Suprapubic skin (tissue), 4 donors: ENCODE measurements at regions not wholly inside any gene's neighbourhood (a gene's known extent, or its start where the extent isn't known, plus 50 kb on each side); places are given as distances from the start of the nearest gene placed in this dataset.

Experiments used
- CTCF ChIP-seq, 2 donors: fragments of 200-600 bp in 1 of 2; fragments of 450-650 bp in 1 of 2; sonication (generic) in 1 of 2; IDR thresholded peaks; one replicate each; pipeline ENCODE4 v1.5.1; 2016 to 2019; ENCODE audit warnings: antibody characterized with exemption in 2 of 2, mild to moderate bottlenecking in 1 of 2, moderate library complexity in 1 of 2
- EP300 ChIP-seq: sonication (generic); formaldehyde crosslinking; IDR thresholded peaks from one replicate; pipeline ENCODE4 v1.6.1; 2017; ENCODE audit warnings: antibody characterized with exemption
- POLR2AphosphoS5 ChIP-seq, 3 donors: sonication (generic); formaldehyde crosslinking; IDR thresholded peaks; one replicate each; pipeline ENCODE4 v1.6.1; 2017; ENCODE audit warnings: antibody characterized with exemption in 3 of 3

GRCh38 chr5:42984307-42984706 is 55.8 kb downstream of the ANXA2R start:
- TF ChIP-seq CTCF (IDR thresholded peaks at IDR 0.05) (no peak), EP300 (no peak), POLR2AphosphoS5 (IDR thresholded peaks at IDR 0.05) (no peak)
